ENCODE measurements at regions not wholly inside any gene's neighbourhood (a gene's known extent, or its start where the extent isn't known, plus 50 kb on each side); places are given as distances from the start of the nearest gene placed in this dataset.

DNA sequence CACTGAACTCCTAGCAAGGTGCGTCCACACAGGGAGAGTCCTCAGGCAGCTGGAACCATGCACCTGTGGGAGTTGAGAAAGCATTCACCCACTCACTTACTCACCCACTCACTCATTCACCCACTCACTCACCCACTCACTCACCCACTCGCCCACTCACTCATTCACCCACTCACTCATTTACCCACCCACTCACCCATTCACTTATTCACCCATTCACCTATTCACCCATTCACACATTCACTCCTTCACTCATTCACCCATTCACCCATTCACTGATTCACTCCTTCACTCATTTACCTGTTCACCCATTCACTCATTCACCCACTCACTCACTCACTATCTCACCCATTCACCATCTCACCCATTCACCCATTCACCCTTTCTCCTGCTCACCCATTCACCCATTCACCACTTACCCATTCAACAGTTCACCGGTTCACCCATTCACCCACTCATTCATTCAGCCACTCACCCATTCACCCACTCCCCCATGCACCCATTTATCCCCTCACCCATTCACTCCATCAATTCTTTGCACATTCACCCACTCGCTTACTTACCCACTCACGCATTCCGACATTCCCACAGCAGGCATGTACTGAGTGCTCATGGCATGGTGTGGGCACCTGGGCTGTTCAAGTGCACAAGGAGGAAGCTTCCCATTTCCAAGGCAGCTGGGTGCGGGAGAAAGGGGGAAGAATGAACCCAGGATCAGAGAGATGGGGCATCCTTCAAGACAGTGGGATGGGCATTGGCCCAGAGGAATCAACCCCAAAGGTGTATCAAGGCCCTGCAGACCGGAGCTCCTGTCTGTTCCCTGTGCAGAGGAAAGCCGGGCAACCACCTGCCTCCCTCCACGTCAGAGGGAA lies 135.2 kb upstream of the C14orf180 start:
- DNase-seq: no peak

DNA sequence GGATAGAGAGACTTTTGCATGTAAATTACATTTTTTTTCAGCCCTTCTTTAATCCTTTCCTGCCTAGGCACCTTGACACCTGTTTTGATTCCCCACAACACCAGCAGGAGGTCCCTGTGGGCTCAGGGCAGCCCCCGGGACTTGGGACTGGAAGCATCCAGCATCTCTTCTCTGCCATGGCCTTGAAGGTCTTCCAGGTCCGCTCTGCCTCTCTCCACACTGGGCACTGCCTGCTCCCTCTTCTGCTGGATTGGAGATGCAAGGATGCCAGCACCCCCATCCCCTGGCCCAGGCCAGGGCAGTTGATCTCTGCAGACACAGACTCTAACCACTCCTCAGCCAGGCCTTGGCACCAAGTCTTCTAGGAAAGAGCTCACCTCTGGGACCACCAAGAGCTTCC lies 134.5 kb upstream of the C14orf180 start:
- no peak for DNase-seq

DNA sequence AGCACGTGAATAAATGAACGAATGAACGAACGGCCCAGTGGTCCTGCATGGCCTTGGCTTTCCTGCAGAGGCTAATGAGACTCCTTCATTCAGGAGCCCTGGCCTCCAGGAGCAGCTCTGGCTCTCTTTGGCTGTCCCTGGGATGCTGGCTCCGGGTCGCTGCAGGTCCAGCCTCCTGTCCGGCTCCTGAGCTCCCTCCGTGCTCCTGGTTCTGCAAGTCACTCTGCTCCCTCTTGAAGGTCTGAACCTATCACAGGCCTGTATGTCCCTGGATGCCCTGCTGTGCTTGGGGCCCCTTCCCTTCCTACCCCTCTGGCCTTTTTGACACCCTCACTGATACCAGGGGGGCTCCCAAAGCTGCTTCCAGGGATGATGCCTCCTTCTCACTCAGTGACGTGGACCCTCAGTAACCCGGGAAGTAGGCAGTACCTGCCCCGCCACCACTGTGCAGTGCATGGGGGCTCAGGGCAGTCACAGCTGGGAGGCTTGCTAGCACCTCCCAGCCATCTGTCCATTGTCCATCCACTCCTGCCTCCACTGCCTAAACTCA lies 133.7 kb upstream of the C14orf180 start:
- no peak for DNase-seq

DNA sequence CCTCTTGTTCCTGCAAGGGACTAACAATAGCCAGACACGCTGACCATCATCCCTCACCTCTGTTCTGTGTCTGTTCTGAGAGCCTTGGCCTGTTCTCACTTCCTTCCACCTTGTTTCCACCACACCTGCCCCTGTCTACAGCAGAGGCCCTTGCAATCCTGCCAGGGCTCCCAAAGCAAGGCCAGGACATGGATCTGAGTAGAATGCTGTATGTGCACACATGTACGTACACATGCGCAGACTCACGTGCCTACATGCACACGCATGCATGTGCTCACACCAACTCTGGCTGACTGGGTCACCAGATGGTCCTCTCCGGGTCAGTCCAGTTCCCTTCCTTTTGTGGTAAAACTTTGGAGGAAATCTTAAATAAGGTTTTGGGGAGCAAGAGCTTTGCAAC lies 133.0 kb upstream of the C14orf180 start:
- DNase-seq: no peak

DNA sequence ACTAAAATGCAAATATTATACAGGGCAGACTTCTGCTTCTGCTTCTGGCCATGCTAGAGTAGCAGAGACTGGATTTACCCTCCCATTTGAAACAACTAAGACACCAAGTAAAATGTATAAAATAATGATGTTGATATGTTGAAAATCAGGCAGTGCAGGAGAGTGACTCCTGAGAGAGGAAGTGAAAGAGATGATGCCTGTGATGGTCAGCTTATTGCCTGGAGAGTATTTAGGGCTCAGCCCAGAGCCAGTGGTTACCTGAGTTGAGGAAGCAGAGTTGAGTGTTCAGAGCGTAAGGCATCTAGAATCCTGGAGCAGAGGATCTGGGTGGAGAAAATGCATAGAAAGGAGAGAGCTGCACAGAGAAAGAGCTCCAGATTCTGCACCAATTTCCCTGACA lies 131.8 kb upstream of the C14orf180 start:
- no peak for DNase-seq

DNA sequence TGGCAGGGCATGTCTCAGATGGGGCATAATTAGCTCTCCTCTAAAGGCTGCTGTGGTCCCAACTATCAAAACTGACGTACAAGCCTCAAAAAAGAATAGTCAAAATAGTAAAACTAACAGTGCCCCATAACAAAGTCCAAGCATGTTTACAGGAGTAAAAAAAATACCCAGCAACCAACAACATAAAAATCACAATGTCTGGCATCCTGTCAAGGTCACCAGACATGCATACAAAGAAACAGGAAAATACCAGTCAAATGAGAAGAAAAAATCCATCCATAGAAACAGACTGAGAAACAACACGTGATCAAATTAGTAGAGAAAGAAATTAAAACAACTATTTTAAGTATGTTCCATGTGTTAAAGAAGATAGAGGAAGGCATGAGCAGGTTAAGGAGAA lies 131.2 kb upstream of the C14orf180 start:
- no peak for DNase-seq

DNA sequence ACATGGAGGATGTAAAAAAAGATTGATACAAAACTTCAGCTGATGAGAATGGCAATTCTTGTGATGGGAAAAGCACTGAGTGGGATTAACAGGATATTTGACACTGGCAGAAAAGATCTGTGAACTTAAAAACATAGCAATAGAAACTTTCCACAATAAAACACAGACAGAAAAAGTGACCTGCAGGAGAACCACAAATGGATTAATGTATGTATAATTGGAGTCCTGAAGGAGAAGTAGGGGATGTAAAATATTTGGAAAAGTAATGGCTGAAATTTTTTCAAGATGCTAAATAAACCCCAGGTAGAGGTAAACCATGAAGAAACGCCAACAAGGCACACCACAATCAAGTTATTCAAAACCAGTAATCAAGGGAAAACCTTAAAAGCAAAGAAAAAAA lies 130.8 kb upstream of the C14orf180 start:
- no peak for DNase-seq

DNA sequence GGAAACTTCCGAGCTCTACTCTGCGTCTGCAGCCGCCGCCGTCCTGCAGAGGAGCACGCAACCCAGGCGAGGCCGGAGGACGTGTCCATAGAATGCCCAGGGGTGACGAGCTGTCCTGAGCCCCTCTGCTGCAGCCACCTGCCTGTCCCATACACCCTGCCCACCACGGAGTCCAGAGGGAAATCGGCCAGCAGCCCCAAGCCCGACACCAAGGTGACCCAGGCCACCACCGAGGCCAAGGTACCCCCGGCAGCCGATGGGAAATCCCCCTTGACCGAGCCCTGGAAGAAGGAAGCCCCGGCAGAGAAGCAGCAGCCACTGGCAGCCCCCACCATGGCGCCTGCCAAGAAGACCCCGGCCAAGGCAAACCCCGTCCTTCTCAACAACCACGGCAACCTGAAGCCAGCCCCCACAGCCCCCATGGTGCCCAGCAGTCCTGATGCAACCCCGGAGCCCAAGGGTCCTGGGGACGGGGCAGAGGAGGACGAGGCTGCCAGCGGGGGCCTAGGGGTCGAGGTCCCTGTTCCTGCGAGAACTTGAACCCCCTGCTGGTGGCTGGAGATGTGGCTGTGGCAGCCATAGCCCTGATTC lies 128.7 kb upstream of the C14orf180 start:
- DNase-seq: no peak

DNA sequence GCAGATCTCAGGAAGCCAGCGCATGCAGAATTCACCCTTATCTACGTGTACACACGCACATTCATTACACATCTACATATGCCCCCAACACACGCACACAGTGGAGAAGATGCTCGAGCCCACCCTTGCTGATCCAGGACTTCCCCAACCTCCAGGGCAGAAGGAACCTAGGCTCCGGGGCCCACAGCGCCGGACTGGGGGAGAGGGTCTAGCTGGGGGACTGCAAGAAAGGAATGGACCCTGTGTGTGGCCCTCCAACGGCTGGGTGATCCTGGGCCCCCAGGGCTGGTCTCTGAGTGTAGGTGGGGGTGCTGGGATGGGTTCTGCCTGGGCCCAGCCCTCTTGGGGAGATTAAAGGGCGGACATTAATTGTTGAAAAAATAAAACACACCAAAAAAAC lies 128.1 kb upstream of the C14orf180 start:
- no peak for DNase-seq

DNA sequence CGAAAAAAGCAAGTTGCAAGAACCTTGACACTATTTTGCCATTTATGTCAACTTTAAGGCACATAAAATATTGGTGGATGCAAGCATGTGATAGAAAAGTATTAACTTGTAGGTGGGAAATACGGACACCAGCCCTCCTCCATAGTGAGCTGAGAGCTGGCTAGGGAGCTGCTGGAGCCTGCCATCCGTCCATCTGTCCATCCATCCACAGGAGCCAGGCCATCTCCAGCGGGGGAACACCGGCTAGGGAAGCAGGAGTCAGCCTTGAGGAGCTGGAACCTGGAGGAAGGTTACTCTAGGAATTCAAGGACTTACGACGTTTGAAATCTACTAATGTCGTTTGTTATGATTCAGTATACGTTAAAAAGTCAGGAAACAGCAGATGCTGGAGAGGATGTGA lies 120.7 kb upstream of the C14orf180 start:
- DNase-seq: no peak

DNA sequence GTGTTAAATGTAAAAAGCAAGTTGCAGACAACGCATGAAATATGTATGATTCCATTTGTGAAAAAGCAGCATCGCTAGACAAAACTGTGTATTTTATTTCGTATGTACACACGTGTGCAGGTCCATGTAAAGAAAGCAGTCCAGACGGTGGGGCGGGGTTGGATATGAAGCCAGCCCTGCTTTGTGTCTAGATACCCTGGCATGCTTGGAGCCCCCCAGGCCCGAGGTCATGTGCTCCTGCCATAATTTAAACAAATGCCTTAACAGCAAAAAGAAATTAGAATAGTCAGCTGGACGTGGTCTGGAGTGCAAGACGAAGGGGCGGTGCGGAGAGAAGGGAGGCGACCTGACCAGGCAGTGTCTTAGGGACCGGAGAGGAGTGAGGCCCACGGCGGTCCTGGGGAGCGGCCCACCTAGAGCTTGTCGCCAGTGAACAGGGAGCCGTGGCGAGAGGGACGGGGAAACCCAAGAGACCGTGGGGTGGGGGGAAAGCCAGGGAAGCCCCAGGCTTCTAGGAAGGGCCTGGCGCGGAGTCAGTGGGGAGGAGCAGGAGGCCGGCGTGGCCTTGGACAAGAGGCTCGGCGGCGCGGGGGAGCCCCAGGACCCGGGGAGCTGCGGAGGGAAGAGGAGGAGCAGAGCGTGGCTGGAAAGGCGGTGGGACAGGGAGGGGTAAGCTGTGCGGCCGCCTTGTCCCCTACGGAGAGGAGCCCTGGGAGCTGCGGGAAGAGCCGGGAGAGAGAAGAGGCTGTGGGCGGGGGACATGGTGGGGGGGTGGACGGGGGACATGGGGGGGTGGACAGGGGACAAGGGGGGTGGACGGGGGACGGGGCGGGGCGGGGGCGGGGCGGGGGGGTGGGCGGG lies 118.5 kb upstream of the C14orf180 start:
- no peak for DNase-seq

DNA sequence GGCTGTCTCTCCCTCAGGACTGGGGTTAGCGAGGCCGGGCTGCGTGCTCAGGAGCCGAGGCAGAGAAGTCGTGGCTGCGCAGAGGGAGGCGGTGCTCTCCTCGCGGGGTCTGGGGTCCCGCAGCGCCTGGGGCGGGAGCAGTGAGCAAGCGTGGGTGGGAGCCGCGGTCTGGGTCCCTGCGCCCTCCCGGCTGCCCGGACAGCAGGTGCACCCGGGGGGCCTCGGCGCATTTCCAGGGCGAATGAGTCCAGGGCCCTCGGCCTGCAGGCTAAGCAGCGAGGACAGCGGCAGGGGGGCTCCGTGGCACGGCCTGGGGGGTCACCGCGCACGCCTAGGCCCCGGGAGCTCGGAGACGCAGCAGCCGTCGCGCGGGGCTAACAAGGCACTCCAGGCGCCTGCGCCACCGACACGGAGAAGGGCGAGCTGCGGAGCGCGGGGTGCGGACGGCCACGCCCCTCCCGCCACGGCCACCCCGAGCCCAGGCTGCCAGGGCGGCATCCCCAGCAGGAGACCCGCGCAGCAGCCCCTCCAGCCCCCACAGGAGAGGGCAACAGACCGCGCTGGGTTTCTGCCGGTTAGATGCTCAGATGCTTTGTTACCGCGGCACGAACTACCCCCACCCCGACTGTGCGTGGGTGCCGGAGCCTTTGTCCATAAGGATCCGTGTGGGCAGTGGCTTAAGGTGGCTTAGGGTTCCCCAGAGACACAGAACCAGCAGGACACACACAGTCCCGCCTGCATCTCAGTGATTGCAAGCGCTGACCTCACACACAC lies 117.7 kb upstream of the C14orf180 start:
- DNase-seq: no peak

DNA sequence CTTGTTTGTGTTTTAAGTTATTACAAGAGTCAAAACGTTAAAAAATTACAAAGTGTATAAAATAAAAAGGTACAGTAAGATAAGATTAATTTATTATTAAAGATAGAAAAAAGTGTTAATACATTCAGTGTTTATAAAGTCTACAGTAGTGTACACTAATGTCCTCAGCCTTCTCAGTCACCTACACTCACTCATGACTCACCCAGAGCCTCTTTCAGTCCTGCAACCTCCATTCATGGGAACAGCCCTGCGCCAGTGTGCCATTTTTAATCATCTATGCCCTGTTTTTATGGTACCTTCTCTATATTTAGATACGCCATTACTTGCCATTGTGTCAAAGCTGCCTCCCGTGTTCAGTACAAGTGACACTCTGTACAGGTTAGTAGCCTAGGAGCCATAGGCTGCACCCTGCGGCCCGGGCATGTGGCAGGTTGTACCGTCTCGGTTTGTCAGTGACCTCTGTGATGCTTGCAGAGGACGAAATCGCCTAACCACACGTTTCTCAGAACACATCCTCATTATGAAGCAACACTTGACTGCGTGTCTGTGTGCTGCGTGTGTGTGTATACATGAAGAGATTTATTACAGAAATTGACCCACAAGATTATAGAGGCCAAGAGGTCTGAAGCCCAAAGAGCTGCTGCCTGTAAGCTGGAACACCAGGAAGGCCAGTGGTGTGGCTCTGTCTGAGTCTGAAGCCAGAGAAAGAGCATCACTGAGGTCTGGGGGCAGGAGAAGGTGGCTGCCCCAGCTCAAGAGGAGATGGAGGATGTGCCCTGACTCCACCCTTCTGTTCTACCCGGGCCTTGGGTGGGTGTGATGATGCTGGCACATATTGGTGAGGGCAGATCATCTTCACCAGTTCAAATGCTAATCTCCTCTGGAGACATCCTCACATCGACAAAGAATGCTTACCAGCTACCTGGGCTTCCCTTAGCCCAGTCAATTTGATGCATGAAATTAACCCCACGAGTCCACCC lies 116.6 kb upstream of the C14orf180 start:
- peak in 1 of 2 experiments; percentile 0 for DNase-seq

DNA sequence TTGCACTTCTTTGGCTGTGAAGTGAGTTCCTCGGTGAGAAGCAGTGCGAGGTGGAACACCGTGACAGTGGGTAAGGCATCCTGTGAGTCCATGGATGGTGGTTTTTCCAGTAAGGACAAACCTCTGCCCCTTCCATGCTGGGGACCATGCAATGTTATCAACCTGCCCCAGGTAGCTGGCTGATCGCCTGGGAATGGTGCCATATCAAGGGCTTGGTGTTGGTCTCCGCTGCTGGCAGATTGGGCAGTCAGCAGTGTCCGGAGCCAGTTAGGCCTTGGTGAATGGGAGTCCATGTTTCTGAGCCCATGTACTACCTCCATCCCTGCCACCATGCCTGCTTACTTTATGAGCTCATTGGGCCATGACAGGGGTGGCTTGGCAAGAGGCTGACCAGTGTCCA lies 114.7 kb upstream of the C14orf180 start:
- no peak for DNase-seq

DNA sequence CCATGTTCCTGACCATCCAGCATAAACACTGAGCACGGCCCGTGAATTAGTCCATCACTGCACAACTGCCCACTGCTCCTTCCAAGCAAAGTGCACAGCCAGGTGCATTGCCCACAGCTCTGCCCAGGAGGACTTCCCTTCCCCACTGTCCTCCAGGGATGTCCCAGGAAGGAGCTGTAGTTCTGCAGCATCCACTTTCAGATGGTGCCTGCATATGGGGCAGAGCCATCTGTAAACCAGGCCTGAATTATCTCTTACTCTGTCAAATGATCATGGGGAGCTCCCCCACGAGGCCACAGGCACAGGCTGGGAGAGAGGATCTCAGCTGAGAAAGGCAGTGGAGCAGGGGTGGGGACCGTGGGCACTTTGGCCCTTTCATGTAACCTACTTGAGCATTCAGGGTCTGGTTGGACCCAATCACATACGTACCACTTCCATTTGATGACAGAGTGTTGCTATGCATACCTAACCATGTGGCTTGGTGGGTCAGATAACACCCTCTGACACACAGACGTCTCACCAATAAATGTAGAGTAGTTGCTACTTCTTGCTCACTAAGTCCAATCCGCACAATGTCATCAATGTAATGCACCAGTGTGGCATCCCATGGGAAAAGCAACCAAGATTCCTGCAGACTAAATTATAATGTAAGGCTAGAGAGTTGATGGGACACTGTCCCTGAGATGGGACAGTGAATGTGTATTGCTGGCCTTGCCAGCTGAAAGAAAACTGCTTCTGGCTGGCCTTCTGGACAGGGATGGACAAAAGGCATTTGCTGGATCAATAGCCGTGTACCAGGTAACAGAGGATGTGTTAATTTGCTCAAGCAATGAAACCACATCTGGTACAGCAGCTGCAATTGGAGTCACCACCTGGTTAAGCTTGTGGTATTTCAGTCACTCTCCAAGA lies 113.8 kb upstream of the C14orf180 start:
- DNase-seq: no peak

DNA sequence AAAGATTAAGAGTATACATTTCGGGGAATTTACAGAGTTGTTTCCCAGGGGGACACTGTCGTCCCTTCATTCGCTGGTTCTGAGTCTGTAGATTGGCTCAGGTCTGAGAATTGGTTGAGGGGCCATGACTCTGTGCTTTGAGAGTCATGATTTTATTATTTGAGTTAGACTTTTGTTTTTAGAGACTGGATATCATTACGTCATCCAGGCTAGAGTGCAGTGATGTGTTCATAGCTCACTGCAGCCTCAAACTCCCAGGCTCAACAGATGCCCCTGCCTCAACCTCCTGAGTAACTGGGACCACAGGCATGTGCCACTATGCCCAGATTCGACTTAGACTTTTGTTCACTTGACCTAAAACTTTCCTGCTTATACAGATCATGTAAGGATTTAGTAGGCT lies 112.3 kb upstream of the C14orf180 start:
- DNase-seq: no peak

DNA sequence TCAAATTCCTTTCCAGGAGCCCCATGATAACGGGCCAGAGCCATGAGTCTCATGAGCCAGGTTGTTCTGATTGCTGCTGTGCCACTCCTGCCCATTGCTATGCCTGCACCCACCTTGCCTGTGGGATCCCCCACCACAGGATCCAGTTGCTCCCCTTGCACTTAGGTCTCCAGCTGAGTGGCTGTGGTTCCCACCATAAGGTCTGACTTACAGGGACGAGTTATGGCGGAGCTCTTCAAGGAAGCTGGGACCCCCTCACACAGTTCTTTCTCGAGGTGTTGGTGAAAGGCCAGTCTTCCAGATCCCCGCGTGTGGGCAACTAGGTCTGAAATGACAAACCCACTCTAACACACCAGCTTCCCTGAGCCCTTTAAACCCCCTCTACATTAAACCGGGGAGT lies 111.9 kb upstream of the C14orf180 start:
- no peak for DNase-seq

DNA sequence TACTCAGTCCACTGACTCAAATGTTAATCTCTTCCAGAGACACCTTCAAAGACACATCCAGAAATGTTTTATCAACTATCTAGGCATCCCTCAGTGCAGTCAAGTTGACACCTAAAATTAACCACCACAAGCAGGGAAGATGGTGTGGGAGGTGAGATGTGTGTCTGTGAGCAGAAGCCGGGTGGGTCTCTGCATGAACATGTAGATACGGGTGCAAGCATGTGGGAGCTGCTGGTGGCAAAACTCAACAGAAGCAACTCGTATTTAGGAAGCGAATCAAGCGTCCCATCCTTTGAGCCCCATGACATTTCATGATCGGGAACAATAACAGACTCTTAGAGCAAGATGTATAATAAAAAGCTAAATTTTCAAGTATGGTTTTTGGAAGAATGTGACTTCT lies 110.0 kb upstream of the C14orf180 start:
- DNase-seq: no peak

DNA sequence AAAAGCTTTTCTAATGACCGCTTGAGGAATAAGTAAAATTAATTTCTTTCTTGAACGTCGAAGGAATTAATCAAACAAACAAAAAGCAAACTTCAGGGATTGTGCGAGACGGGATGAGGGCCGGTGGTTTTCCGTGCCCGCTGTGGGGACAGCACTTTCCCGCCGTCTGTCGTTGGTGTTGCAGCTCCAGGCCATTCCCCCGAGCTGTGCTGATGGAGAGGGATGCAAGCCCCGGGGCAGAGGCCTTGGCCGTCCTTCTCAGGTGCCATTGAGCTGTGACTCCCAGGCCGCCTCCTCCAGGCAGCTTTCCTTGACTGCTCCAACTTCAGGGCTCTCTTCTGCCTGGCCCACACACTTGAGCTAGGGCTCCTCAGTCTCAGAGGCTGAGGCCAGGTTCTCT lies 109.0 kb upstream of the C14orf180 start:
- DNase-seq: no peak

DNA sequence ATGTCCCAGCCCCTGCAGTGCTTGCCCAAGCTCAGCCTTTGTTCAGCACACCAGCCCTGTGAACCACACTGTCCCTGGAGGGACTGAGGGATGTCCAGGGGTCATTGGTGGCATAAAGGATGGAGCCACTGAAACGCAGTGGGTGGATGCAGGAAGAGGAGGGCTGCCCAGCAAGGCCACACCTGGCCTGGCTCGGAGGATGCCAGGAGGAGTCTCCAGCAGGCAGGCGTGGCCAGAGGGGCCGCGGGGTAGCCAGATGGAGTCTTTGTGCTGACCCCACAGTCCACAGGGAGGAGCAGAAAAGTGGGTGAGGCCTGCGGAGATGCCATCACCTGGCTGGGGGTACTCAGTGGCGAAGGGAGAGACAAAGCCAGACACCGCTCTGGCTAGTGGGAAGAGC lies 108.5 kb upstream of the C14orf180 start:
- DNase-seq: no peak

All from Kasumi-1 (cell line).